ENCODE measurements at regions not wholly inside any gene's neighbourhood (a gene's known extent, or its start where the extent isn't known, plus 50 kb on each side); places are given as distances from the start of the nearest gene placed in this dataset.

DNA sequence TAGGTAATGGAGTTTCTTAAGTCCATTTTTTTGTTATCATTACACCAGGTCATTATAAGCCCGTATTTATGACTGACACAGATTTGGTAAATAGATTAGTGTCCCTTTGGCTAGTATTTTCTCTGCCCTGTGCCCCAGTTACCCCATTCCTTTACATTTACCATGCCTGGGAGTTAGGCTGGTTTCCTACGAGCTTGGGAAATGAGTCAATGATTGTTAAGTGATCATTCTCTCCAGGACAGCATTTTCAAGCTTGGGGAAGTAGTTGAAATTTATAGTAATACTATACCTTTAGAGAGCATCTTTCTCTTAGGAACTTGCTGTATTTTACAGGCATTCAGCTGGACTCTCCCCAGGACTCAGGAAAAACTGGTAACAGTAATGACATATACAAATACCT lies 573.1 kb downstream of the TLE4 start:
- peaks cover 4% of the 10 kb centered on the region for H3K9me3 Mint-ChIP-seq
- H3K27me3 ChIP-seq (ENCODE audit: control insufficient read depth in 1 of 2, insufficient read depth in 2 of 2, low read length in 2 of 2), result no peaks in the 10 kb centered on the region
- no peaks in the 10 kb centered on the region for H3K36me3 Mint-ChIP-seq (ENCODE audit: low read depth)
- DNase-seq (no peak), ATAC-seq (ENCODE audit: poor library complexity) (no peak)
- H3K27me3 Mint-ChIP-seq, result no peaks in the 10 kb centered on the region
- H3K27ac ChIP-seq (ENCODE audit: low read depth in 1 of 2, low read length in 2 of 2), result no peak overlapping the region
- TF ChIP-seq, protein P1, sequence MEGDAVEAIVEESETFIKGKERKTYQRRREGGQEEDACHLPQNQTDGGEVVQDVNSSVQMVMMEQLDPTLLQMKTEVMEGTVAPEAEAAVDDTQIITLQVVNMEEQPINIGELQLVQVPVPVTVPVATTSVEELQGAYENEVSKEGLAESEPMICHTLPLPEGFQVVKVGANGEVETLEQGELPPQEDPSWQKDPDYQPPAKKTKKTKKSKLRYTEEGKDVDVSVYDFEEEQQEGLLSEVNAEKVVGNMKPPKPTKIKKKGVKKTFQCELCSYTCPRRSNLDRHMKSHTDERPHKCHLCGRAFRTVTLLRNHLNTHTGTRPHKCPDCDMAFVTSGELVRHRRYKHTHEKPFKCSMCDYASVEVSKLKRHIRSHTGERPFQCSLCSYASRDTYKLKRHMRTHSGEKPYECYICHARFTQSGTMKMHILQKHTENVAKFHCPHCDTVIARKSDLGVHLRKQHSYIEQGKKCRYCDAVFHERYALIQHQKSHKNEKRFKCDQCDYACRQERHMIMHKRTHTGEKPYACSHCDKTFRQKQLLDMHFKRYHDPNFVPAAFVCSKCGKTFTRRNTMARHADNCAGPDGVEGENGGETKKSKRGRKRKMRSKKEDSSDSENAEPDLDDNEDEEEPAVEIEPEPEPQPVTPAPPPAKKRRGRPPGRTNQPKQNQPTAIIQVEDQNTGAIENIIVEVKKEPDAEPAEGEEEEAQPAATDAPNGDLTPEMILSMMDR (IDR thresholded peaks at IDR 0.05), result no peak
- no peaks in the 10 kb centered on the region for H3K4me1 Mint-ChIP-seq (ENCODE audit: low read depth)
- H3K9me3 ChIP-seq (ENCODE audit: control insufficient read depth in 1 of 2, insufficient read depth in 1 of 2, low read length in 2 of 2), result no peaks in the 10 kb centered on the region
- H3K4me1 ChIP-seq (ENCODE audit: insufficient read depth, low read length), result no peaks in the 10 kb centered on the region
- no peaks in the 10 kb centered on the region for H3K36me3 ChIP-seq (ENCODE audit: insufficient read depth, low read length)
- no peak overlapping the region for H3K27ac Mint-ChIP-seq
- POLR2A ChIA-PET, result no interaction called here
- intact Hi-C loops (cut with DNase I, micrococcal nuclease), result no loop called here
- H3K4me3 ChIP-seq (ENCODE audit: low read length), result no peak overlapping the region
- no peak overlapping the region for H3K4me3 Mint-ChIP-seq
- CTCF ChIA-PET, result no interaction called here

DNA sequence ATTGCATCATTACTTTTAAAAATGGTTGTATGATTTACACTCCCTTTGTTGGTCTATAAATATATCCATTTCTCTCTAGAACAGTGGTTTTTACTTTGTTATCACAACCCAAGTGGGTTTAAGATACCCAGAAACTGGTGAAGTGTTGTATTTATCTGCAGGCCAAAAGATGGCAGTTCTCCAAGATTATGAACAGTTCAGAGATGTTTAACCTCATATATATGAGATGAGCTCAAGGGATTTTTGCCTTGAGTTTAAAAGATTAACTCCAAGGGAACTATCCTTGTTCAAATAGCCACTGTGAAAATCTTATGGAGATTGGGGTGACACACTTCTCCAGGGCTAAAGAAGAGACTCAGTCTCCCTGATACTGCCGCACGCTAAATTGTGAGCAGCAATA lies 572.6 kb downstream of the TLE4 start:
- no peaks in the 10 kb centered on the region for H3K36me3 Mint-ChIP-seq (ENCODE audit: low read depth)
- no peak overlapping the region for H3K4me3 ChIP-seq (ENCODE audit: low read length)
- H3K27ac ChIP-seq (ENCODE audit: low read depth in 1 of 2, low read length in 2 of 2), result no peak overlapping the region
- ChIA-PET CTCF (no interaction called here), POLR2A (no interaction called here)
- intact Hi-C loops (cut with DNase I, micrococcal nuclease), result no loop called here
- no peak overlapping the region for H3K27ac Mint-ChIP-seq
- ATAC-seq (ENCODE audit: poor library complexity) (no peak), DNase-seq (no peak)
- H3K9me3 ChIP-seq (ENCODE audit: control insufficient read depth in 1 of 2, insufficient read depth in 1 of 2, low read length in 2 of 2), result no peaks in the 10 kb centered on the region
- TF ChIP-seq, protein P1 (IDR thresholded peaks at IDR 0.05), result no peak
- no peaks in the 10 kb centered on the region for H3K36me3 ChIP-seq (ENCODE audit: insufficient read depth, low read length)
- H3K4me1 Mint-ChIP-seq (ENCODE audit: low read depth), result no peaks in the 10 kb centered on the region
- peaks cover 2% of the 10 kb centered on the region for H3K9me3 Mint-ChIP-seq
- H3K4me3 Mint-ChIP-seq, result no peak overlapping the region
- no peaks in the 10 kb centered on the region for H3K27me3 Mint-ChIP-seq
- H3K27me3 ChIP-seq (ENCODE audit: control insufficient read depth in 1 of 2, insufficient read depth in 2 of 2, low read length in 2 of 2), result no peaks in the 10 kb centered on the region
- no peaks in the 10 kb centered on the region for H3K4me1 ChIP-seq (ENCODE audit: insufficient read depth, low read length)

DNA sequence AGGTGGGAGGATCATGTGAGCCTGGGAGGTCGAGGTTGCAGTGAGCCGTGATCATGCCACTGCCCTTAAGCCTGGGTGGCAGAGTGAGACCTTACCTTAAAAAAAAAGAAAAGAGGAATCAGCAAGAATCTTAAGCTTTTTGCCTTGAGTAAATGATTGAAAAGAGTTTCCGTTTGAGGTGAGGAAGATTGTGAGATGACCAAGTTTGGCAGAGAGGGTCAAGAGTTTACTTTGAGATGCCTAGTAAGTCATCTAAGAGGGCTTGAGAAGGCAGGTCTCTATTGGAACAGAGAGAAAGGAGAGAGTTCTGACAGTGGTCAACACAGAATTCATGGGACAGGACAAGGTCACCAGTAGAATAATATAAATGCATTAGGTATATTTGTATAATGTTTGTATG lies 572.1 kb downstream of the TLE4 start:
- no peak overlapping the region for H3K4me3 ChIP-seq (ENCODE audit: low read length)
- Mint-ChIP-seq H3K4me1 (ENCODE audit: low read depth) (no peaks in the 10 kb centered on the region), H3K9me3 (no peaks in the 10 kb centered on the region), H3K27ac (no peak overlapping the region), H3K36me3 (ENCODE audit: low read depth) (no peaks in the 10 kb centered on the region), H3K4me3 (no peak overlapping the region), H3K27me3 (no peaks in the 10 kb centered on the region)
- no peaks in the 10 kb centered on the region for H3K27me3 ChIP-seq (ENCODE audit: control insufficient read depth in 1 of 2, insufficient read depth in 2 of 2, low read length in 2 of 2)
- no peaks in the 10 kb centered on the region for H3K9me3 ChIP-seq (ENCODE audit: control insufficient read depth in 1 of 2, insufficient read depth in 1 of 2, low read length in 2 of 2)
- ChIA-PET CTCF (no interaction called here), POLR2A (no interaction called here)
- H3K36me3 ChIP-seq (ENCODE audit: insufficient read depth, low read length), result no peaks in the 10 kb centered on the region
- no peaks in the 10 kb centered on the region for H3K4me1 ChIP-seq (ENCODE audit: insufficient read depth, low read length)
- intact Hi-C loops (cut with DNase I, micrococcal nuclease), result no loop called here
- TF ChIP-seq, protein P1 (IDR thresholded peaks at IDR 0.05), result no peak
- ATAC-seq (ENCODE audit: poor library complexity) (no peak), DNase-seq (no peak)
- no peak overlapping the region for H3K27ac ChIP-seq (ENCODE audit: low read depth in 1 of 2, low read length in 2 of 2)

Measured in CD4-positive, alpha-beta T cell (primary cell).